Skeletal muscle tissue (tissue), 3 donors: ENCODE measurements at regions not wholly inside any gene's neighbourhood (a gene's known extent, or its start where the extent isn't known, plus 50 kb on each side); places are given as distances from the start of the nearest gene placed in this dataset.

Experiments used
- H3K27ac ChIP-seq: one replicate; pipeline ENCODE4 v1.7.0; 2013; ENCODE audit warnings: mild to moderate bottlenecking, low read depth, low read length, inconsistent platforms
- H3K27me3 ChIP-seq, 3 donors: one replicate each; pipeline ENCODE4 v1.7.0; 2013; ENCODE audit warnings: low read length in 3 of 3; ENCODE audit not compliant: control insufficient read depth in 3 of 3, insufficient read depth in 3 of 3
- H3K36me3 ChIP-seq, 3 donors: one replicate each; pipeline ENCODE4 v1.7.0; 2013; ENCODE audit warnings: low read length in 3 of 3; ENCODE audit not compliant: control insufficient read depth in 3 of 3, insufficient read depth in 3 of 3
- H3K4me1 ChIP-seq, 3 donors: one replicate each; pipeline ENCODE4 v1.7.0; 2013; ENCODE audit warnings: low read length in 3 of 3, mild to moderate bottlenecking in 3 of 3; ENCODE audit not compliant: control insufficient read depth in 3 of 3, insufficient read depth in 3 of 3
- H3K4me3 ChIP-seq, 3 donors: one replicate each; pipeline ENCODE4 v1.7.0; 2013; ENCODE audit warnings: low read length in 3 of 3
- H3K9ac ChIP-seq, 3 donors: one replicate each; pipeline ENCODE4 v1.7.0; 2013; ENCODE audit warnings: low read length in 3 of 3, mild to moderate bottlenecking in 3 of 3, moderate library complexity in 2 of 3, low read depth in 1 of 3
- H3K9me3 ChIP-seq, 3 donors: one replicate each; pipeline ENCODE4 v1.7.0; 2013; ENCODE audit warnings: low read length in 3 of 3; ENCODE audit not compliant: control insufficient read depth in 3 of 3
- donor health status: Osteomylitis.

DNA sequence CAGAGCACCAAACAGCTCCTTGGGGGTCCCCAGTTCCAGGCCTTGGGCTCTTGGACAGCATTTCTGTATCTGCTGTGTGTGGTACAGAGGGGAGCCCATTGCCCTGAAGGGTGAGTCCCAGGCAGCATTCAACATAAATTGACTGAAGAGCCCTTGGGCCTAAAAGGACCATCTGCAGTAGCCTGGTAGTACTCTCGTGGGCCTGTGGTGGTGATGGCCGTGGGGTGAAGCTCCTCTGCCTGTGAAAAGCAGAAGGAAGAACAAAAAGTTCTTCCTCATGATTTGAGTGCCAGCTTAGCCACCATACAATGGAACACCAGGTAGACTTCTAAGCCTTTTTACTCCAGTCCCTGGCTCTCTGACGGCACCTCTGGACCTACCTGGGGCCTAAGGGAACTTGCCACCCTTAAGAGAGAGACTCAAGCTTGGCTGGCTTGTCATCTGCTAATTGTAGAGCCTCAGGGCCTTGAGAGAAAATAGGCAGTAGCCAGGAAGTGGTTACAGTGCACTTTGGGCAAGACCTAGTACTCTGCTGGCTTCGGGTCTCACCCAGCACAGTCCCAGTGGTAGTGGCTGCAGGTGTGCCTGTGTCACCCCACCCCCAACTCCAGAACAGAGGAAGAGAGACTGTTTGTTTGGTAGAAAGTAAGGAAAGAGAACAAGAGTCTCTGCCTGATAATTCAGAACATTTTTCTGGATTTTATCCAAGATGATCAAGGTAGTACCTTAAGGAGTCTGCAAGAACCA lies 84.6 kb upstream of the CERS6 start:
- Histone ChIP-seq H3K9ac (no peak overlapping the region), H3K9me3 (no peaks in the 10 kb centered on the region), H3K27me3 (no peaks in the 10 kb centered on the region), H3K4me3 (no peak overlapping the region), H3K36me3 (no peaks in the 10 kb centered on the region), H3K27ac (no peak overlapping the region), H3K4me1 (no peaks in the 10 kb centered on the region)

GRCh38 chr2:168373468-168373867 lies 82.6 kb upstream of the CERS6 start:
- H3K9me3 ChIP-seq, result no peaks in the 10 kb centered on the region
- H3K36me3 ChIP-seq, result no peaks in the 10 kb centered on the region

DNA sequence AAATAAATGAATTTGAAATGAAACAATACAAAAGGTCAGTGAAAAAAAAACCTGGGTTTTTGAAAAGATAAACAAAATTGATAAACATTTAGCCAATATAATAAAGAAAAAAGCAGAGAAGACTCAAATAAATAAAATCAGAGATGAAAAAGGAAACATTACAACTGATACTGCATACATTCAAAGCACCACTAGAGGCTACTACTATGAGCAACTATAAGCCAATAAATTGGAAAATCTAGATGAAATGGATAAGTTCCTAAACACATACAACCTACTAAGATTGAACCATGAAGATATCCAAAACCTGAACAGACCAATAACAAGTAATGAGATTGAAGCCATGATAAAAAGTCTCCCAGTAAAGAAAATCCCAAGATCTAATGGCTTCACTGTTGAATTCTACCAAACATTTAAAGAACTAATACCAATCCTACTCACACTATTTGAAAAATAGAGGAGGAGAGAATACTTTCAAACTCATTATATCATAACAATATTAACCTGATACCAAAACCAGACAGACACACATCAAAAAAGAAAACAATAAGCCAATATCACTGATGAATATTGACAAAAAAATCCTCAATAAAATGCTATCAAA lies 80.8 kb upstream of the CERS6 start:
- Histone ChIP-seq H3K9me3 (no peaks in the 10 kb centered on the region), H3K4me3 (no peak overlapping the region), H3K27me3 (no peaks in the 10 kb centered on the region), H3K27ac (no peak overlapping the region), H3K36me3 (no peaks in the 10 kb centered on the region), H3K4me1 (no peaks in the 10 kb centered on the region), H3K9ac (no peak overlapping the region)

More at GRCh38 chr2:168373468-168373867, 82.6 kb upstream of the CERS6 start:
- Histone ChIP-seq H3K27me3 (no peaks in the 10 kb centered on the region), H3K4me1 (no peaks in the 10 kb centered on the region), H3K27ac (no peak overlapping the region), H3K4me3 (no peak overlapping the region), H3K9ac (no peak overlapping the region)

DNA sequence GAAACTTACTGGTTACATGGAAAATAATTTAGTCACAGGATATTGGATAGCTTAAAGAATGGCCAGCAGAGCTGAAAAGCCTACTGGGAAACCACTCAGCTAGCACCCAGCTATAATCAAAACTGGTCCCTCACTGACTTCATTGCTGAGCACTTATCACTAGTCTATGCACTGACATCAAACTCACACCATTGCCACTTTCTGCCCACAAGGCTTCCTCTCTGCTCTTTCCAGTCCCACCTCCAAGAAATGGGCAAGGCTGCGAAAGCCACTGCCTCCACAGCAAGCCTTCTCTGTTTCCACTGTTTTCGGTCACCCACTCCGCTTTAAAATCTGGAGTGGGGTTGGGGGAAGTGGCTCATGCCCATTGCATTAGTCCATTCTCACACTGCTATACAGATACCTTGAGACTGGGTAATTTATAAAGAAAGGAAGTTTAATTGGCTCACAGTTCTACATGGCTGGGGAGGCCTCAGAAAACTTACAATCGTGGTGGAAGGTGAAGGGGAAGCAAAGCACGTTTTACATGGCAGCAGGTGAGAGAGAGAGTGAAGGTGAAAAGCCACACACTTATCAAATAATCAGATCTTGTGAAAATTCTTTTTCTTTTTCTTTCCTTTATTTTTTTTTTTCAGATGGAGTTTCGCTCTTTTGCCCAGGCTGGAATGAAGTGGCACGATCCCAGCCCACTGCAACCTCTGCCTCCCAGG lies 77.0 kb upstream of the CERS6 start:
- no peaks in the 10 kb centered on the region for H3K36me3 ChIP-seq

DNA sequence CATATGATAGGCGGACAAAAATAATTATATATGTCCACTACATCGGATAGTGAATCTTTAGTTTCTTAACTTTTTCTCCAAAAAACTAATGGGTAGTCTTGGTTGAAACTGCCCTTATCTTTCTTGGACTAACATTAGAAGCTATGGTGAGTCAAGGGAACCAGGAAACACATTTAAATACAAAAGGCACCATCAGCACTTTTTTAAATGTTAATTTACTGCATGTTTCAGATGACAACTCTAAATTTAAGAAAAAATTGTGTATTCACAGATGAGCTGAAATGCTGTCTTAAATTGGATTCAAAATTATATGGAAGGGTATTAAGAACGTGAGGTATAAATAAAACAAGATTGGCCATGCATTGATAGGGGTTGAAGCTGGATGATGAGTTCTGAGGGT lies 75.6 kb upstream of the CERS6 start:
- Histone ChIP-seq H3K27ac (no peak overlapping the region), H3K9ac (no peak overlapping the region), H3K36me3 (no peaks in the 10 kb centered on the region), H3K9me3 (no peaks in the 10 kb centered on the region), H3K27me3 (no peaks in the 10 kb centered on the region), H3K4me1 (no peaks in the 10 kb centered on the region), H3K4me3 (no peak overlapping the region)

More for the DNA sequence above, 77.0 kb upstream of the CERS6 start:
- Histone ChIP-seq H3K4me3 (no peak overlapping the region), H3K27me3 (no peaks in the 10 kb centered on the region), H3K9ac (no peak overlapping the region), H3K27ac (no peak overlapping the region), H3K4me1 (no peaks in the 10 kb centered on the region), H3K9me3 (no peaks in the 10 kb centered on the region)

DNA sequence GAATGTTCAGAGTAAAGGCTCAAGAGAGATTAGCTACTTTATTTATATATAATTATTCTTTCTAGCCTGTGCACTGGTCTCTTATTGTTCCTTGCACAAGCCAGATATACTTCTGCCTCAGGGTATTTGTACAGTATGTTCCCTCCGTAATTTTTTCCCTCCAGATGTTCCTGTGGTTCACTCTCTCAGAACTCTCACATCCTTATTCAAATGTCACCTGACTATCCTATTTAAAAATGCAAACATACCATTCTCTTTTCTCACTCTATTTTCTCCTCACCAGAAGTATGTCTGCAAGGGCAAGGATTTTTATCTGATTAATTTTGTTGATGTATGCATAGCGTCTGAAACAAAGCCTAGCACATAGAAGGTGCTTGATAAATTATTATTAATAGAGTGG lies 64.0 kb upstream of the CERS6 start:
- Histone ChIP-seq H3K4me1 (no peaks in the 10 kb centered on the region), H3K9ac (no peak overlapping the region), H3K27me3 (no peaks in the 10 kb centered on the region), H3K36me3 (no peaks in the 10 kb centered on the region), H3K27ac (no peak overlapping the region), H3K4me3 (no peak overlapping the region), H3K9me3 (no peaks in the 10 kb centered on the region)

DNA sequence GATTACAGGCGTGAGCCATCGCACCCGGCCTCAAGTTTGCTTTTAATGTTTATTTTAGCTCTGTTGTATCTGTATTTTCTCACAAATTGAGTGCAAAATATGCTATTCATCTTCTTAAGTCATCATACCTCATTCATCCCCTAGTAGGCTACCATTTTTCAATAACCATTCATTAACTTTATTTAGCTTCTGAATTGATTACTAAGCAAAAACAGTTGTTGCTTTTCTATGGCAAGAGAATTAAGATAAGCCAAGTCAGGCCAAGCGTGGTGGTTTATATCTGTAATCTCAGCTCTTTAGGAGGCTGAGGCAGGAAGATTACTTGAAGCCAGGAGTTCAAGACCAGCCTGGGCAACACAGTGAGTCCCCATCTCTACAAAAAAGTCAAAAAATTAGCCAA lies 63.3 kb upstream of the CERS6 start:
- Histone ChIP-seq H3K36me3 (no peaks in the 10 kb centered on the region), H3K4me3 (no peak overlapping the region), H3K4me1 (no peaks in the 10 kb centered on the region), H3K9me3 (no peaks in the 10 kb centered on the region), H3K27ac (no peak overlapping the region), H3K27me3 (no peaks in the 10 kb centered on the region), H3K9ac (no peak overlapping the region)

- no peak overlapping the region for H3K9ac ChIP-seq
- H3K36me3 ChIP-seq, result no peaks in the 10 kb centered on the region
- no peaks in the 10 kb centered on the region for H3K4me1 ChIP-seq
- H3K9me3 ChIP-seq, result no peaks in the 10 kb centered on the region
- no peak overlapping the region for H3K27ac ChIP-seq
- no peaks in the 10 kb centered on the region for H3K27me3 ChIP-seq
- H3K4me3 ChIP-seq, result no peak overlapping the region
These were observed 61.8 kb upstream of the CERS6 start for GRCh38 chr2:168394262-168394661.

DNA sequence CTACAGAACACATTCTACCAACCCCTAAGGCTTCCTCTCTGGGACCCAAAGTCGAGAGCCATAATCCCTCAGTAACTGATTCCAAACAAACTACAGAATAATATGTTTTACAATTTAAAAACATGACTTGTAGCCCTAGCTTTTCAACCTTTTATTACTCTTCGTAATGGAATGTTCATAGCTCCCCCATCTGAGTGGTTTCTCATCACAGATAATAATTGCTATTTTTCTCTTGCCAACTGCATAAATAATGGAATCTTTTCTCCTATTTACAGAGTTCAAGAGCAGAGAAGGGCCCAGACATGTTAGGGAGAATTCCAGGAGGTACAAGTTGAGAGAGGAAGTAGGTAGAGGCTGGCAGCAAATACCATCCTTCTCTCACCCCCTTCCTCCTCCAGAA lies 59.9 kb upstream of the CERS6 start:
- Histone ChIP-seq H3K4me3 (no peak overlapping the region), H3K36me3 (no peaks in the 10 kb centered on the region), H3K4me1 (no peaks in the 10 kb centered on the region), H3K27ac (no peak overlapping the region), H3K9ac (no peak overlapping the region), H3K27me3 (no peaks in the 10 kb centered on the region), H3K9me3 (no peaks in the 10 kb centered on the region)

DNA sequence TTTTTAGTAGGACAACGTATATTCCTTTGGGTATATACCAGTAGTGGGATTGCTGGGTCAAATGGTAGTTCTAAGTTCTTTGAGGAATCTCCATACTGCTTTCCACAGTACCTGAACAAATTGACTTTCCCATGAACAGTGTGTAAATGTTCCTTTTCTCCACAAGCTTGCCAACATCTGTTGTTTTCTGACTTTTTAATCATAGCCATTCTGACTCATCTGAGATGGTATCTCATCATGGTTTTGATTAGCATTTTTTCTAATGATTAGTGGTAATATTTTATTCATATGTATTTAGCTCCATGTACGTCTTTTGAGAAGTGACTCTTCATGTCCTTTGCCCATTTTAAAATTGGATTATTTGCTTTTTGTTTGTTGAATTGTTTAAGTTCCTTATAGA lies 58.4 kb upstream of the CERS6 start:
- H3K4me1 ChIP-seq, result no peaks in the 10 kb centered on the region
- H3K4me3 ChIP-seq, result no peak overlapping the region
- H3K27ac ChIP-seq, result no peak overlapping the region
- H3K9me3 ChIP-seq, result no peaks in the 10 kb centered on the region
- no peaks in the 10 kb centered on the region for H3K27me3 ChIP-seq
- no peak overlapping the region for H3K9ac ChIP-seq
- H3K36me3 ChIP-seq, result no peaks in the 10 kb centered on the region
